ENCODE measurements at regions not wholly inside any gene's neighbourhood (a gene's known extent, or its start where the extent isn't known, plus 50 kb on each side); places are given as distances from the start of the nearest gene placed in this dataset.
A peak's percentile ranks its signal among the peaks of the same experiment; 100 is the strongest.

- no peak for DNase-seq
Observed at GRCh38 chr5:96140496-96140895, 178.8 kb upstream of the ELL2 start.

GRCh38 chr5:96140084-96140483, 178.4 kb upstream of the ELL2 start:
- DNase-seq: no peak

DNA sequence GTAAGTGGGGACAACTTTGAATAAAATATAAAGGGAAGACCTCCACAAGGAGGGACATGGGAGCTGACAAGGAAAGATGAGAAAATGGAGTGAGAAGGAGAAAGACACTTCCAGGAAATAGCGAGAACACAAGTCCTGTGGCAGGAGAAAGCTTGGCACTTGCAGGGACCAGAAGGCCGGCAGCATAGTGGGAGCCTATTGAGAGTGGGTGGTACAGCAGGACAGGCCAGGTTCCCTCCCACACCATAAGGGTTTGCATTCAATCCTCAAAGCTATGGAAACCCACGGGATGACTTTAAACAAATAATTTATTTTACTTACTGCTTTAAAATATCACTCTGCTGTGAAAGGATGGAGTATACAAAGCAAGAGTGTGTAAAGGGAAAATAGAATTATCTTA, 173.2 kb upstream of the ELL2 start:
- peak in 6 of 58 donors; percentile 3 to 30 (median 8) for DNase-seq

GRCh38 chr5:96133341-96134079, 171.9 kb upstream of the ELL2 start:
- DNase-seq: no peak

GRCh38 chr5:96129276-96129675, 167.6 kb upstream of the ELL2 start:
- no peak for DNase-seq

DNA sequence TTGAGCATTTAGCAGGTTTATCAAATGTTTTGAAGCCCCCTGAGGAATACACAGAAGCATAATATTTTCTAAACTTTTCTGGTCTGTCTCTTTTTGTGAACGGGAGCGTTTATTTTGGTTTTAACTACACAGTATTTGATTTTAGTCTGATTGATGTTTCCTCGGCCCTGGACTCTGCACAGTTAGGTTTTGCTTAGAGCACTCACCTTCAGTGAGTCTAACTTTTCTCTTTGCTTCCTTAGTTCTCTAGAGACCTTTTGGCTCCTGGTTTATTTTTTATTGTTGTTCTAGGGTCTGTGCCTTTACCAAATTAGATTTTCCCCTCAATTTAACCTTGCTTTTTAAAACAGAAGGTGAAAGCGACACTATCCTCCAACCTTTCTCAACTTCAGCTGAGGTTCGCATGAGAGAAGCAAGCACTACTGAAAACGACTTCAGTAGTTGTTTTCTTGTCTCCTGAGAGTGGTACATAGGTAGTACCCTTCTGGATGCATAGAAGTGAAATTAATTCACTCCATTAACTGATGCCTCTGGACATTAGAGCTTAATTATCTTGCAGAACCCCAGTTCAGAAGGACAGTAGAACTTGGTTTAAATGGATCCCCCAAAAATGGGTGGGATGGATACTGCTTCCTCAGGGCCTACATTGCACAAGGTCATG, 166.7 kb upstream of the ELL2 start:
- DNase-seq: no peak

DNA sequence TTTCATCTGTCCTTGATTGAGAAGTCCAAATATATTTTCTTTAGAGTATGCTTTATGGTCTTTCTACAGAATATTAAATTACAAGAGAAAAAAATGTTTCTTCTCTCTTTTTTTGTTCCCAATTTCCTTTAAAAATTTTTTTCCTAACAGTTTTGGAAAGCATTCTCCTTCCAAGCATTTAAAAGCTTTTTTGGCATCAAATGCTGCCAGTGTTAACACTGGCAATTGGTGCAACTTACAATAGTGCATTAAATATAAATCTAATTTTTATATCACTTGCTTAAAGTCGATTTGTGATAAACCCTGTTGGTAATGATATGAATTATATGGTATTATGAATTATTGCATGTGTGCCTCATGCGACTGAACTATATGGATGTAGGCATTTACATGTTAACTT, 165.9 kb upstream of the ELL2 start:
- DNase-seq: no peak

GRCh38 chr5:96125231-96125891, 163.7 kb upstream of the ELL2 start:
- no peak for DNase-seq

GRCh38 chr5:96124589-96124988, 162.9 kb upstream of the ELL2 start:
- DNase-seq: no peak

GRCh38 chr5:96123418-96123817, 161.8 kb upstream of the ELL2 start:
- no peak for DNase-seq

- DNase-seq: no peak
Observed at GRCh38 chr5:96121364-96121763, 159.7 kb upstream of the ELL2 start.

- no peak for DNase-seq
Observed at GRCh38 chr5:96120120-96120519, 158.5 kb upstream of the ELL2 start.

GRCh38 chr5:96117771-96118651, 156.4 kb upstream of the ELL2 start:
- DNase-seq: no peak

DNA sequence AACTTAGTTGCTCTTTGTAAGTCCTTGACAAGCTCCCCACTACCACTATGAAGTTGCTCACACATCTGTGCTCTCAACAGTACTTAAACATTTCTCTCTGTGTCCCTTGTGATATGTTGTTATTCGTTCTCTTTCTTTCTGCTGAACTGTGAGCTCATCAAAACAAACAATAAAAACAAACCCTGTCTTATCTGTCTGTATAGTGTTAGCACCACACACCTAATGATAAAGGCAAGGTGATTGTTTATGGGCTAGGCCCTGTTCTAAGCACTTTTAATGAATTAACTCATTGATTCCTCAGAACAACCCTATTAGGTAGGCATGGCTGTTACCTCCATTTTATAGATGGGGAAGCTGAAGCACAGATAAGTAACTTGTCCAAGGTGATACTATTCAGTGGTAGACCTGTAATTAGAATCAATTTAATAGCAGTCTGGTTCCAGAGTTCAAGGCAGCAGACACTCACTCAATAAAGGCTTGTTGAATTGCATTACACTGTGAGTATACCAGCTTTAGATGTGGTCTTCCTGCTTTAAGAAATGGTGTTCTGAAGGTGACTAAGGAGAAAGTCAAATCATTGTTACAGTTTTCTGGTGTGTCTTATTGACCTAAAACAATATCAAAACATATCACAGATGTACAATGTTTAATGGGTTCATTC, 153.6 kb upstream of the ELL2 start:
- no peak for DNase-seq

- DNase-seq: no peak
Observed at GRCh38 chr5:96114736-96115135, 153.1 kb upstream of the ELL2 start.

- DNase-seq: peak in 9 of 58 donors; percentile 1 to 36 (median 3)
Observed at GRCh38 chr5:96113170-96113939, 151.7 kb upstream of the ELL2 start.

GRCh38 chr5:96112703-96113102, 151.1 kb upstream of the ELL2 start:
- DNase-seq: no peak

- DNase-seq: no peak
Observed at GRCh38 chr5:96112123-96112670, 150.5 kb upstream of the ELL2 start.

DNA sequence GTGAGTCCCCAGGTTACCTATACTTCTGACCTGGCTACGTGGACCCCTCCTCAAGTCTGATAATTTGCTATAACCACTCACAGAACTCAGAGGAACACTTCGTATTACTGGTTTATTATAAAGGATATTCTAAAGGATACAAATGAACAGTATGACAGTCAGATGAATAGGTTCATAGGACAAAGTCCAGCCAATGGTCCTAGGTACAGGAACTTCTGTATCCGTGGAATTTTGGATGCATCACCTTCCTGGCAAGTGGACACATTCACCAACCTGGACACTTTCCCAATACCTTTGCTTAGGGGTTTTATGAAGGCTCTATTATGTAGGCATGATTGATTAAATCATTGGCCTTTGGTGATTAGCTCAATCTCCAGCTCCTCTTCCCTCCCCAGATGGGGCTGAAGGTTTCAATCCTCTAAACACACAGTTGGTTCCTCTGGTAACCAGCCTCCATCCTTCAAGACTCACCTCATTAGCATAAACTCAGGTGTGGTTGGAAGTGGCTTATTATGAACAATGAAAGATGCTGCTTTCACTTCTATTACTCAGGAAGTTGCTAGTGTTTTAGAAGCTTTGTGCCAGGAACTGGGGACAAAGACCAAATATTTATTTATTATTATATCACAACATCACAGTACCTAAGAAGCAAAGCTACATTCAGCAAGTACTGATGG, 149.6 kb upstream of the ELL2 start:
- DNase-seq: no peak
